Memory B cell (primary cell): ENCODE measurements at regions not wholly inside any gene's neighbourhood (a gene's known extent, or its start where the extent isn't known, plus 50 kb on each side); places are given as distances from the start of the nearest gene placed in this dataset.
"Not testable (repeated sequence)": the region's sequence is repeated elsewhere in the genome, so short reads cannot be mapped to it uniquely, and the experiment has no call there.

Experiments
- ATAC-seq: fragments of 150-1000 bp; cut with Tn5 transposase; 2 replicates; pipeline ENCODE4 v1.10.0; 2021; ENCODE audit warnings: low read depth, mild to moderate bottlenecking, moderate library complexity
- DNase-seq, 2 donors: peaks; one replicate each; pipeline ENCODE4 v3.0.0; 2022; ENCODE audit warnings: low spot score in 2 of 2
- H3K27ac Mint-ChIP-seq: one replicate; pipeline ENCODE4 v1.8.0; 2022; ENCODE audit warnings: mild to moderate bottlenecking, moderate library complexity, mixed read lengths
- H3K27me3 Mint-ChIP-seq: one replicate; pipeline ENCODE4 v1.8.0; 2022; ENCODE audit warnings: mixed read lengths
- H3K36me3 Mint-ChIP-seq: one replicate; pipeline ENCODE4 v1.8.0; 2022; ENCODE audit warnings: mild to moderate bottlenecking, mixed read lengths
- H3K4me1 Mint-ChIP-seq: one replicate; pipeline ENCODE4 v1.8.0; 2022; ENCODE audit warnings: mixed read lengths
- H3K4me3 Mint-ChIP-seq: one replicate; pipeline ENCODE4 v1.8.0; 2022; ENCODE audit warnings: mild to moderate bottlenecking, moderate library complexity, mixed read lengths
- H3K9me3 Mint-ChIP-seq: one replicate; pipeline ENCODE4 v1.8.0; 2022; ENCODE audit warnings: mixed read lengths

DNA sequence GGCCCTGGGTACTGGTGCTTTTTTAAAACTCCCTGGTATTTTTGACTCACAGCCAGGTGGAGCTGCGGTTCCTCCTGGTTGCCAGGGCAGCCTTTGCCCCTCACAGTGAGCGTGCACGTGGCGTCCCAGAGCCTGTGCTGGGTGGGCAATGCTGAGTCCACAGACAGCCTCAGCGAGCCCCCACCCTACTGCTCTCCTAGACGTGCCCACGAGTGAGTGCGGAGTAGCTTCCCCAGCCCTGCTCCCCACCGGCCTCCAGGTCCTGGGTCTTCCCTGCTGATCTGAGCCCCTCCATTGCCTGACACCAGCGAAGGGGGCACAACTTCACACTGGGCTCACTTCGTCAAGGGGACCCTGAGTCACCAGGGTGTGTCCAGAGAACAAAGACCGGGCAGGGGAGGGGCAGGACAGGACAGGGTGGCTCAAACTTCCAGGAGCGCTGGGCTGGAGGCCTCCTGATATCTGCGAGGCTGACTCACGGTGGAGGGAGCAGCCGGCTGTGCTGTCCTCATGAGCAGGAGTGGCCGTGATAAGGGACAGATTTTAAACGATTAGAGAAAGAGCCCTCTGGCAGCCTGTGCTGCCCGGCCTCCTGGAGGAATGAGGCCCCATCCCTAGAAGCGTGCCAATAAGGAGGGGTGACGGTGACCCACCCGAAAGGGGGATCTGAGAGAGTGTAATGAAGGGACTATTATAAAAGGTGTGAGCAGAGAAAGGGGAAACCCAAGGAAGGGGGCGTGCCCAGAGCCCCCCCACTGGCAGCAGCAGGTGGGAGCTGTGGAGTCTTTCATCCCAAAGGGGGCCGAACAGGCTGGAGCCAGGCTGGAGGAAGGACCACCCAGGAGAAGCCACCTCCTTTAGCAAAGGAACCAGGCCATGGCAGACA is 129.3 kb upstream of the FGF3 start:
- ATAC-seq, result no peak
- Mint-ChIP-seq H3K4me1 (peaks cover 2% of the 10 kb centered on the region), H3K27me3 (peaks cover 8% of the 10 kb centered on the region), H3K27ac (no peak overlapping the region), H3K9me3 (no peaks in the 10 kb centered on the region), H3K4me3 (no peak overlapping the region), H3K36me3 (no peaks in the 10 kb centered on the region)
- no peak for DNase-seq

DNA sequence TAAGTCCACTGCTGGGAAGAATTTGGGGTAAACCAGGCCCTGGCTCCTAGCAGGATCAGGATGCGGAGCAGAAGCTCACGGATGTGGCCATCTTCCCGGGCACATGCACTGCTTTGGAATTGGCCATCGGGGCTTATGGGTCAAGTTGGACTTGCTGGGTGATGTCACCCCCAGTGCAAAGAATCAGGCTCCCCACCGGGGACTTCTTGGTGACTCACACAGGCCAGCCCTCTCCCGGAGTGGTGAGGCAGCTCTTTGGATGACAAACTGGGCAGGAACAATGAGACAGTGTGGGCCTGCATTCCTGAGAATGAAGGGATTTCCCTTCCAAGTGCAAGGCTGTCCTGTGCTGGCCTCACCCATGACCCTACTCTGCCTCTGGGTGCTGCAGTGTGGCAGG is 128.8 kb upstream of the ANO1 start:
- H3K9me3 Mint-ChIP-seq, result no peaks in the 10 kb centered on the region
- H3K36me3 Mint-ChIP-seq, result no peaks in the 10 kb centered on the region
- H3K27me3 Mint-ChIP-seq, result peaks cover 8% of the 10 kb centered on the region
- H3K4me1 Mint-ChIP-seq, result peaks cover 2% of the 10 kb centered on the region
- no peak overlapping the region for H3K4me3 Mint-ChIP-seq
- DNase-seq (no peak), ATAC-seq (no peak)
- H3K27ac Mint-ChIP-seq, result no peak overlapping the region

DNA sequence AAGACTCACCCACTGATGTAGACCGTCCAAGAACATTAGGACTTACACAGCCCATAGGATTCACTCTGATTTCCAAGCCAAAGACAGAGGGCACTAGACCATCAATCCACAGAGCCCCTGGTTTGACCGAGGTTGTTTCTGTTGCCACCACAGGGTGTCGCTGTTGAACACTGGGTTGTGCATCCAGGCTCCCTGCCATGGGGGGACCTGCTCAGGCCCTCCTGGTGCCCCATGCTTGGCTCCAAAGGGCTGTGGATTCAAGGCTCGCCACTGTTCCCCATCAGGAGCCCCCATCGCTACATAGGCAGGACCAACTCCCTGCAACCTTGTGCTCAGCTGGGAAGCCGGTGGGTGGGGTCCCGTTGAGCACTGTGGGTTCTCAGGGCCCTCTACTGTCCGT is 128.0 kb upstream of the ANO1 start:
- no peak for DNase-seq
- H3K4me3 Mint-ChIP-seq, result no peak overlapping the region
- H3K27me3 Mint-ChIP-seq, result peaks cover 6% of the 10 kb centered on the region
- no peaks in the 10 kb centered on the region for H3K36me3 Mint-ChIP-seq
- H3K9me3 Mint-ChIP-seq, result no peaks in the 10 kb centered on the region
- H3K27ac Mint-ChIP-seq, result no peak overlapping the region
- no peak for ATAC-seq
- H3K4me1 Mint-ChIP-seq, result peaks cover 2% of the 10 kb centered on the region

GRCh38 chr11:69950621-69951020 is 127.5 kb upstream of the ANO1 start:
- no peaks in the 10 kb centered on the region for H3K36me3 Mint-ChIP-seq
- H3K9me3 Mint-ChIP-seq, result no peaks in the 10 kb centered on the region
- ATAC-seq, result no peak
- no peak overlapping the region for H3K27ac Mint-ChIP-seq
- peaks cover 6% of the 10 kb centered on the region for H3K27me3 Mint-ChIP-seq
- no peak for DNase-seq
- no peak overlapping the region for H3K4me3 Mint-ChIP-seq
- H3K4me1 Mint-ChIP-seq, result peaks cover 2% of the 10 kb centered on the region

DNA sequence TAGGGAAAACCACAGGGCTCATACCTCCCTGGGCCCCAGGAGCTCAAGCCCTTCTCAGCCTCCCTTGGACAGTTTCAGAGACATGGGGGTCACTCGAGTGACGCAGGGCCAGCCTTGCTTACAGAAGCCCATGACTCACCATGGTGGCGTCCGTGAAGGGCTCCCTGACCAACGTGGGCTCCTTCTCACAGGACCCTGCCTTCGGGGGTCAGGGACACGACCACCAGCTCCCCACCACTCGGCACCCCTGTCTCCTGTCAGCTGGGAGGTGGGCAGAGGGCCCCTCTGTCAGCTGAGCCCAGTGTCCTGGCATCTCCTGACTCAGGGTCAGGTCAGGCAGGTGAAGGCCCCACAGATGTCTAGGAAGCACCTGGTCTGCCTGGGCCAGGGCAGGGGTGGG is 126.3 kb upstream of the ANO1 start:
- ATAC-seq (no peak), DNase-seq (no peak)
- no peaks in the 10 kb centered on the region for H3K36me3 Mint-ChIP-seq
- H3K9me3 Mint-ChIP-seq, result no peaks in the 10 kb centered on the region
- H3K4me1 Mint-ChIP-seq, result peaks cover 2% of the 10 kb centered on the region
- peaks cover 6% of the 10 kb centered on the region for H3K27me3 Mint-ChIP-seq
- H3K27ac Mint-ChIP-seq, result no peak overlapping the region
- H3K4me3 Mint-ChIP-seq, result no peak overlapping the region

- not testable (repeated sequence) for DNase-seq, H3K4me3 Mint-ChIP-seq, H3K36me3 Mint-ChIP-seq, ATAC-seq, H3K27ac Mint-ChIP-seq, H3K9me3 Mint-ChIP-seq, H3K4me1 Mint-ChIP-seq, H3K27me3 Mint-ChIP-seq
Observed at GRCh38 chr11:69952229-69952975, 125.7 kb upstream of the ANO1 start.

- no peaks in the 10 kb centered on the region for H3K9me3 Mint-ChIP-seq
- H3K27ac Mint-ChIP-seq, result no peak overlapping the region
- ATAC-seq (no peak), DNase-seq (no peak)
- no peaks in the 10 kb centered on the region for H3K36me3 Mint-ChIP-seq
- peaks cover 6% of the 10 kb centered on the region for H3K27me3 Mint-ChIP-seq
- H3K4me3 Mint-ChIP-seq, result no peak overlapping the region
- H3K4me1 Mint-ChIP-seq, result peaks cover 2% of the 10 kb centered on the region
Observed at GRCh38 chr11:69953356-69953755, 124.8 kb upstream of the ANO1 start.

GRCh38 chr11:69954756-69955155 is 123.4 kb upstream of the ANO1 start:
- H3K36me3 Mint-ChIP-seq, result peaks cover under 1% of the 10 kb centered on the region
- peaks cover under 1% of the 10 kb centered on the region for H3K9me3 Mint-ChIP-seq
- ATAC-seq, result no peak
- H3K27me3 Mint-ChIP-seq, result peaks cover 7% of the 10 kb centered on the region
- H3K27ac Mint-ChIP-seq, result no peak overlapping the region
- H3K4me3 Mint-ChIP-seq, result no peak overlapping the region
- peaks cover 2% of the 10 kb centered on the region for H3K4me1 Mint-ChIP-seq
- DNase-seq, result no peak

GRCh38 chr11:69956669-69957190 is 121.4 kb upstream of the ANO1 start:
- peaks cover 12% of the 10 kb centered on the region for H3K27me3 Mint-ChIP-seq
- H3K27ac Mint-ChIP-seq, result no peak overlapping the region
- peaks cover 3% of the 10 kb centered on the region for H3K36me3 Mint-ChIP-seq
- peaks cover 4% of the 10 kb centered on the region for H3K9me3 Mint-ChIP-seq
- H3K4me1 Mint-ChIP-seq, result peaks cover 2% of the 10 kb centered on the region
- H3K4me3 Mint-ChIP-seq, result no peak overlapping the region
- DNase-seq, result no peak
- ATAC-seq, result no peak

DNA sequence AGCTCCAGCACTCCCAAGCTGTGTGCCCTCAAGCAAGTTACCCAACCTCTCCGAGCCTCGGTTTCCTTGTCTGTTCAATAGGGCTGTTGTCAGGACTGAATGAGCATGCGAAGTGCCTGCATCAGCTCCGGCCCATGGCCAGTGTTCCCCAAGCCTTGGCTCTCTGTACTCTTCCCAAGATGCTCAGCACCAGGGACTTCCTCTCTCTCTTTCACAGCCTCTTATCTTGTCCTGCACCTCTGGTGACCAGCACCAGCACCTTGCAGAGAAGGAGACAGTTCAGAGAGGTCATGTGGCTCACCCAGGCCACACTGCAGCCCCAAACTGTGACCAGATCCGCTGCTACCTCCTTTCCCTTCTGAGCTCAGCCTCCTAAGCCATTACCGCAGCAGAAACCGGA is 120.3 kb upstream of the ANO1 start:
- Mint-ChIP-seq H3K36me3 (peaks cover 3% of the 10 kb centered on the region), H3K9me3 (peaks cover 4% of the 10 kb centered on the region), H3K4me3 (no peak overlapping the region), H3K27me3 (peaks cover 9% of the 10 kb centered on the region), H3K4me1 (peaks cover under 1% of the 10 kb centered on the region), H3K27ac (no peak overlapping the region)
- ATAC-seq (no peak), DNase-seq (no peak)

DNA sequence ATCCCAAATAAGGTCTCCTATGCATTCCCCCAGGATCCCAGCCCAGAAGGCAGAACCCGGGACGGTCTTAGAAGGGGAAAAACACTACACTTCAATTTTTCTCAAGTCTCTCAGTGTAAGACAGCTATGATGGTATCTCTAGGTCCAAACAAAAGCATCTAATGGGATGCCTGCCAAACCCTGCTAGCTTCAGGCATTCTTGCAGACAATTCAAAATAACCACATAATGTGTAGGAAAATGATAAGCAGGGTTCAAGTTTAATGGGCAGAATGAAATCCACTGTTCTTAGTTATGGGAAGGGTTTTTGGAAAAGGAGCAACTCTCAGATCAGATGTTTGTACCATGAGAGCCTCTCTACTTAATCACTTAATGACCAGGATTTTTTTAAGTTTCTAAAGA is 119.8 kb upstream of the ANO1 start:
- ATAC-seq, result no peak
- no peak overlapping the region for H3K4me3 Mint-ChIP-seq
- no peak overlapping the region for H3K27ac Mint-ChIP-seq
- DNase-seq, result no peak
- peaks cover 3% of the 10 kb centered on the region for H3K36me3 Mint-ChIP-seq
- peaks cover 4% of the 10 kb centered on the region for H3K9me3 Mint-ChIP-seq
- no peaks in the 10 kb centered on the region for H3K4me1 Mint-ChIP-seq
- peaks cover 10% of the 10 kb centered on the region for H3K27me3 Mint-ChIP-seq

DNA sequence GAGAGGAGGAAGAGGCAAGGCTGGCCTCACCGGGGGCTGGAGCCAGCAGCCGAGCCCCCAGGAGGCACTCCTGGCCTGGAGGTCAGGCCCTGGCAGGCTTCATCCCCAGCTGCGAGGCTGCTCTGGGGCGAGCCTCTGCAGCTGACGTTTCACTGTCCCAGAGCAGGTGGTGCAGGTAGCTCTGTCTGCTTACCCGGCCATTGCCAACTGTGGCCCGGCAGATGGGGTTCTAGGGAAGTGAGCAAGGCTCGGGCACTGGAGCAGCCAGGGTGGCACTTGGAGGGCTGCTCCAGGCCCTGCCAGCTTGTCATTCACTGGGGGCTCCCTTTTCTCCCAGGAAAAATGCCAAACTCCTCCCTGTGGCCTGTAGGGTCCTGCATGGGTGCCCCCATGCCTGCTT is 118.7 kb upstream of the ANO1 start:
- no peak overlapping the region for H3K27ac Mint-ChIP-seq
- H3K4me1 Mint-ChIP-seq, result no peaks in the 10 kb centered on the region
- DNase-seq, result no peak
- H3K4me3 Mint-ChIP-seq, result no peak overlapping the region
- H3K27me3 Mint-ChIP-seq, result peaks cover 10% of the 10 kb centered on the region
- peaks cover 4% of the 10 kb centered on the region for H3K9me3 Mint-ChIP-seq
- H3K36me3 Mint-ChIP-seq, result peaks cover 3% of the 10 kb centered on the region
- no peak for ATAC-seq

- H3K27ac Mint-ChIP-seq, result no peak overlapping the region
Observed at GRCh38 chr11:69961738-69962137, 116.4 kb upstream of the ANO1 start.

DNA sequence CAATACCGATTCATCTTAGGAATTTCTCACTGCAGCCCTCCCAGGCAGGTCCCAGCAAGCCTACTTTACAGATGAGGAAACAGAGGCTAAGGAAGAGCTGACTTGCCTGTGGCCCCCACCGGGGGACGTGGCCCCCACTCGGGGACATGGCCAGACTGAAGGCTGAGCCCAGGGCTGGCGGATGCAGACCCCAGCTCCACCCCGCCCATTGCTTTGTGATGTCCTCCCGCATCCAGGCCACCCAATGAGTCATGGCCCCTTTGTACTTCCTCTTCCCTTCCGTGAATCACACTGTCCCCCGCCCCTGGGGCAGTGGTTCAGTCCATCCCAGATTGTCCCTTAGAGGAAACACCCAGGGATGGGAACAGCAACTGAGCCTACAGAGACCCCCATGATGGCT is 116.0 kb upstream of the ANO1 start:
- peaks cover 3% of the 10 kb centered on the region for H3K36me3 Mint-ChIP-seq
- DNase-seq (no peak), ATAC-seq (no peak)
- H3K27me3 Mint-ChIP-seq, result peaks cover 10% of the 10 kb centered on the region
- no peaks in the 10 kb centered on the region for H3K4me1 Mint-ChIP-seq
- H3K9me3 Mint-ChIP-seq, result peaks cover 4% of the 10 kb centered on the region
- H3K4me3 Mint-ChIP-seq, result no peak overlapping the region
- H3K27ac Mint-ChIP-seq, result no peak overlapping the region

More at GRCh38 chr11:69961738-69962137, 116.4 kb upstream of the ANO1 start:
- DNase-seq (no peak), ATAC-seq (no peak)
- peaks cover 10% of the 10 kb centered on the region for H3K27me3 Mint-ChIP-seq
- peaks cover 4% of the 10 kb centered on the region for H3K9me3 Mint-ChIP-seq
- no peaks in the 10 kb centered on the region for H3K4me1 Mint-ChIP-seq
- no peak overlapping the region for H3K4me3 Mint-ChIP-seq
- peaks cover 3% of the 10 kb centered on the region for H3K36me3 Mint-ChIP-seq
